Endothelial cell of umbilical vein (primary cell): ENCODE measurements at regions not wholly inside any gene's neighbourhood (a gene's known extent, or its start where the extent isn't known, plus 50 kb on each side); places are given as distances from the start of the nearest gene placed in this dataset.

Experiments
- BruUV-seq: library from RNA; stranded (reverse); fragments of 400-500 nt; replicated peaks from 2 replicates; lab custom pipeline; 2021; lab: Mats Ljungman, UMichigan
- CTCF ChIA-PET: fragments of 300-600, 350-600 bp; sonication (Branson Sonifier 250); formaldehyde crosslinking; loops from one replicate; lab custom pipeline; 2021; ENCODE audit warnings: antibody characterized with exemption, inconsistent platforms; lab: Charles Lee
- POLR2A ChIA-PET: fragments of 300-600, 350-600 bp; sonication (Branson Sonifier 250); formaldehyde crosslinking; loops from one replicate; lab custom pipeline; 2021; ENCODE audit warnings: antibody characterized with exemption, inconsistent platforms; lab: Charles Lee
- DNase-seq: peaks from one replicate; pipeline ENCODE4 v3.0.0-alpha.2; 2011; ENCODE audit warnings: low read depth, low spot score
- FAIRE-seq: peaks from 2 replicates; lab custom pipeline; 2011; peaks lifted over from hg19 to GRCh38; lab: Jason Lieb, UNC
- H2AFZ ChIP-seq: 2 replicates; pipeline ENCODE4 v1.6.0; 2012; ENCODE audit warnings: low read depth, low read length, control low read depth, inconsistent platforms
- H3K27ac ChIP-seq: 2 replicates; pipeline ENCODE4 v1.5.1; 2011; ENCODE audit warnings: low read depth, mild to moderate bottlenecking, control low read depth, low read length, moderate library complexity; ENCODE audit not compliant: insufficient read depth
- H3K27me3 ChIP-seq, 2 experiments: 2 replicates each; pipeline versions ENCODE4 v1.6.0 to v1.6.1; 2011; ENCODE audit warnings: low read length in 2 of 2, mixed read lengths in 1 of 2; ENCODE audit not compliant: control insufficient read depth in 2 of 2, insufficient read depth in 2 of 2
- H3K36me3 ChIP-seq, 2 experiments: 2 replicates in 1 of 2; 3 replicates in 1 of 2; pipeline ENCODE4 v1.5.1; 2011; ENCODE audit warnings: low read length in 2 of 2, mild to moderate bottlenecking in 1 of 2, moderate library complexity in 1 of 2; ENCODE audit not compliant: control insufficient read depth in 2 of 2, insufficient read depth in 2 of 2; ENCODE audit errors: extremely low read depth in 1 of 2
- H3K4me1 ChIP-seq: 3 replicates; pipeline ENCODE4 v1.5.1; 2011; ENCODE audit warnings: mild to moderate bottlenecking, low read length; ENCODE audit not compliant: control insufficient read depth, insufficient read depth; ENCODE audit errors: extremely low read depth
- H3K4me2 ChIP-seq: 2 replicates; pipeline ENCODE4 v1.6.1; 2011; ENCODE audit warnings: low read length, control low read depth, mixed read lengths; ENCODE audit not compliant: insufficient read depth
- H3K4me3 ChIP-seq, 3 experiments: fragments of 200-600 bp in 1 of 3; sonication (generic), shearing (Covaris generic) in 1 of 3; replicated peaks in 1 of 3; 2 replicates each; pipeline ENCODE4 v1.5.1; 2011 to 2016; ENCODE audit warnings: control low read depth in 3 of 3, low read length in 3 of 3, mild to moderate bottlenecking in 2 of 3, inconsistent platforms in 1 of 3, low read depth in 1 of 3, moderate library complexity in 1 of 3; ENCODE audit not compliant: insufficient read depth in 1 of 3
- H3K79me2 ChIP-seq: 2 replicates; pipeline ENCODE4 v1.6.0; 2012; ENCODE audit warnings: low read length, inconsistent platforms; ENCODE audit not compliant: control insufficient read depth, insufficient read depth
- H3K9ac ChIP-seq: replicated peaks from 2 replicates; pipeline ENCODE3; 2011; ENCODE audit warnings: low read length, control low read depth; ENCODE audit not compliant: insufficient read depth; ENCODE audit errors: extremely low read depth
- H3K9me1 ChIP-seq: replicated peaks from 3 replicates; pipeline ENCODE4 v1.6.0; 2011; ENCODE audit warnings: mild to moderate bottlenecking, low read length; ENCODE audit not compliant: control insufficient read depth, insufficient read depth; ENCODE audit errors: extremely low read depth
- H3K9me3 ChIP-seq: replicated peaks from 2 replicates; pipeline ENCODE4 v1.5.1; 2012; ENCODE audit warnings: low read length, inconsistent platforms; ENCODE audit not compliant: control insufficient read depth, insufficient read depth
- H4K20me1 ChIP-seq: replicated peaks from 2 replicates; pipeline ENCODE3; 2011; ENCODE audit warnings: mild to moderate bottlenecking, low read length; ENCODE audit not compliant: control insufficient read depth, insufficient read depth; ENCODE audit errors: extremely low read depth
- CTCF ChIP-seq, 2 donors: IDR thresholded peaks; 1 replicate in 1 of 2; 2 replicates in 1 of 2; pipeline ENCODE4 v1.5.1; 2011; ENCODE audit warnings: low read length in 2 of 2, mild to moderate bottlenecking in 2 of 2, moderate library complexity in 2 of 2, control low read depth in 1 of 2, inconsistent platforms in 1 of 2, low read depth in 1 of 2; ENCODE audit not compliant: insufficient read depth in 1 of 2; ENCODE audit errors: extremely low read depth in 1 of 2
- EZH2 ChIP-seq: IDR thresholded peaks from 2 replicates; pipeline ENCODE4 v1.6.1; 2012; ENCODE audit warnings: borderline replicate concordance, low read depth, mild to moderate bottlenecking, moderate library complexity, low read length, inconsistent platforms; ENCODE audit not compliant: severe bottlenecking
- FOS ChIP-seq: IDR thresholded peaks from 2 replicates; pipeline ENCODE4 v1.6.1; 2011; ENCODE audit warnings: mild to moderate bottlenecking, low read length, moderate library complexity, borderline replicate concordance; ENCODE audit not compliant: insufficient read depth
- GATA2 ChIP-seq: IDR thresholded peaks from 2 replicates; pipeline ENCODE4 v1.7.0; 2011; ENCODE audit warnings: low read depth, mild to moderate bottlenecking, moderate library complexity, mixed read lengths, low read length; ENCODE audit not compliant: insufficient read length, insufficient read depth
- JUN ChIP-seq: IDR thresholded peaks from 2 replicates; pipeline ENCODE4 v1.6.1; 2011; ENCODE audit warnings: borderline replicate concordance, low read depth; ENCODE audit not compliant: insufficient read length, insufficient read depth
- MYC ChIP-seq: IDR thresholded peaks from one replicate; pipeline ENCODE4 v1.6.1; 2011; ENCODE audit warnings: mild to moderate bottlenecking, low read depth, low read length
- POLR2A ChIP-seq: IDR thresholded peaks from 2 replicates; pipeline ENCODE4 v1.6.1; 2012; ENCODE audit warnings: low read depth, mild to moderate bottlenecking, control low read depth, low read length
- POLR2AphosphoS5 ChIP-seq: IDR thresholded peaks from 2 replicates; pipeline ENCODE4 v1.6.1; 2012; ENCODE audit warnings: low read depth, mild to moderate bottlenecking, control low read depth, low read length, moderate library complexity; ENCODE audit not compliant: insufficient read depth
- dilution Hi-C: fragments of 300-500 bp; cut with MboI; formaldehyde crosslinking; loops from one replicate; pipeline ENCODE4 v1.15.0; 2019; ENCODE audit warnings: low sequenced_read_pairs; ENCODE audit not compliant: extremely low pct_ligation_motif_present
- intact Hi-C: fragments of 100-400 bp; cut with micrococcal nuclease; formaldehyde crosslinking; loops from one replicate; pipeline ENCODE4 v1.10.0; 2022
- TF ChIP-seq, protein P1 (sequence below): IDR thresholded peaks from 2 replicates; pipeline ENCODE4 v1.6.1; 2011; ENCODE audit not compliant: insufficient read depth, insufficient read length

DNA sequence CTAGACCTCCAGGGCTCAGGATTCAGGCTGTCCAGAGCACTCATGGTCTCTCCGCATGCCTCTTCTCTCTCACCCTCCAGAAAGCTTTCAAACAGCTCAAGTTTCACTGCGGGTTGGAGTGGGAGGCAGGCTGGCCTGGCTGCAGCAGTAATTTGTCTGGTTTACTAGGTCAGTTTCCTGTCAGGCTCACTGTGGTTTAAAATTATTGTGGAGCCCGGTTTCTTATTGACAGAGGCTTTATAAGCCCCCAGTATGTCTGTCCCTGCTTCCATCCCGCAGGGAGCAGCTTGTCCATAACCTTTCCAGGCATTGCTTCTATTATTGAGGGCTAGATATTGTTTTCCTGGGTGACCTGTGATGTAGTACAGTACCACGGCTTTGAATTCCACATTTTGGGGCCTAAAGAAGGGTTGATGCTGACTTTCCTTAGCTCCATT is 235.3 kb upstream of the SORL1-AS1 start:
- Histone ChIP-seq H3K9me1 (no peaks in the 10 kb centered on the region), H3K9ac (no peak overlapping the region), H3K27me3 (no peaks in the 10 kb centered on the region), H3K4me1 (no peaks in the 10 kb centered on the region), H3K27ac (no peak overlapping the region), H3K36me3 (no peaks in the 10 kb centered on the region), H3K79me2 (no peaks in the 10 kb centered on the region), H3K4me2 (no peak overlapping the region), H4K20me1 (no peaks in the 10 kb centered on the region), H3K9me3 (no peaks in the 10 kb centered on the region), H3K4me3 (no peak overlapping the region), H2AFZ (no peak overlapping the region)
- FAIRE-seq, result no peak
- no TSS peak for BruUV-seq
- dilution Hi-C loops, result no loop called here
- ChIA-PET POLR2A (no interaction called here), CTCF (no interaction called here)
- intact Hi-C loops, result no loop called here
- no peak for DNase-seq
- no peak for TF ChIP-seq GATA2
- no peak for TF ChIP-seq EZH2
- no peak for TF ChIP-seq CTCF (IDR thresholded peaks at IDR 0.05; ENCODE audit: extremely low read depth in 1 of 2, insufficient read depth in 1 of 2, low read depth in 1 of 2, low read length in 2 of 2)
- TF ChIP-seq, protein P1, sequence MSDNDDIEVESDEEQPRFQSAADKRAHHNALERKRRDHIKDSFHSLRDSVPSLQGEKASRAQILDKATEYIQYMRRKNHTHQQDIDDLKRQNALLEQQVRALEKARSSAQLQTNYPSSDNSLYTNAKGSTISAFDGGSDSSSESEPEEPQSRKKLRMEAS, result no peak
- no peak for TF ChIP-seq POLR2AphosphoS5
- TF ChIP-seq JUN, result no peak
- no peak for TF ChIP-seq MYC
- no peak for TF ChIP-seq FOS
- no peak for TF ChIP-seq POLR2A
